HG03135 (cell line): ENCODE measurements at regions not wholly inside any gene's neighbourhood (a gene's known extent, or its start where the extent isn't known, plus 50 kb on each side); places are given as distances from the start of the nearest gene placed in this dataset.

Source experiments
- ATAC-seq: cut with Tn5 transposase; IDR thresholded peaks from one replicate; pipeline ENCODE4 v1.9.1; 2021; ENCODE audit warnings: mild to moderate bottlenecking, moderate library complexity; ENCODE audit not compliant: unreplicated experiment

GRCh38 chr13:40136896-40137295, 481.4 kb downstream of the COG6 start:
- ATAC-seq = no peak

- no peak for ATAC-seq
These were observed 481.9 kb downstream of the COG6 start for GRCh38 chr13:40137400-40137799.

DNA sequence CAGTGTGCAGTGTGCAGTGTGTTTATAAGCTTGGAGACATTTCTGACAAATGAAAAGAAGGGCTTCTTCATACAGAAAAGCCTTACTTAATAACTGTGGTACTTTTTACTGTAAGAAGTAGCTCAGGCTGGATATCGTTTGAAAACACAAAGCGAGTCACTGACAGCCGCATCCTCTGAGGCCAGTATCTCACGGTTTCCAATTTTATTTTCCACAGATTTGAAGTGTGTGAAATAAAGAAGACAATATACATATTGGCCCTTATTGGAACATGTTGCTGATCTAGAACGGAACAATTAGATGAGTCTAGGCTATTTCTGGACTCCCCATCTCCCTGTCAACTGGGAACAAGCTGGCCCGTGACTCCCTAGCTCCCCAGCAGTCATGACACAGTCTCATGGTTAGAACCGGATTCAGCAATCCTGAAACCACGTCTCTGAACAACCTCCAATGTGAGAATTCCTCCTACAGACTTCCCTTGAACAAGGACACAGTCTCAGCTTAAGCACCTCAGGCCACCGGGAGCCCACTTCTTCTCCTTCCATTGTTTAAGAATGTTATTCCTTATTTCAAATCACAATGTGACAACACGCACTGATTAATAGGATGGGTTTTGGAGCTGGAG, 484.5 kb downstream of the COG6 start:
- no peak for ATAC-seq

GRCh38 chr13:40141859-40142555, 486.5 kb downstream of the COG6 start:
- ATAC-seq = no peak

GRCh38 chr13:40143106-40143505, 487.6 kb downstream of the COG6 start:
- ATAC-seq = no peak

GRCh38 chr13:40143559-40143958, 488.1 kb downstream of the COG6 start:
- ATAC-seq = no peak

DNA sequence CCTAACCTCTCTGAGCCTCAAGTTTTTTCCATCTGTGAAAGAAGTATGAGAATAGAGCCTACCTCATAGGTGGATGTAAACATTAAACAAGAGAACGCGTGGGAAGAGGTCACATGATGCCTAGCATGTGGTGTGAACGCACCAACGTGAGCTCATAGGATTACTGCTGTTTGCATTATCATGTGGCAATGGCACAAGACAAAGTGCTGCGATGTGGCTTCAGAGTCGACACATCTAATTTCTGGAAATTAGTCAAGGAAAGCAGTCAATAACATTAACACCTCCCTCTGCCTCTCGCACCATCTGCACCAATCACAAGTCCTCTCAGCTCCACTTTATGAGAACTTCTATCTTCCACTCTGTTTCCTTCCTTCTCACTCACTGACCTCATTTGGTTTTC, 489.7 kb downstream of the COG6 start:
- ATAC-seq = no peak

GRCh38 chr13:40146063-40146462, 490.6 kb downstream of the COG6 start:
- no peak for ATAC-seq

GRCh38 chr13:40146611-40147117, 491.2 kb downstream of the COG6 start:
- no peak for ATAC-seq

GRCh38 chr13:40148101-40148500, 492.6 kb downstream of the COG6 start:
- ATAC-seq = no peak

GRCh38 chr13:40148742-40149141, 493.3 kb downstream of the COG6 start:
- no peak for ATAC-seq

DNA sequence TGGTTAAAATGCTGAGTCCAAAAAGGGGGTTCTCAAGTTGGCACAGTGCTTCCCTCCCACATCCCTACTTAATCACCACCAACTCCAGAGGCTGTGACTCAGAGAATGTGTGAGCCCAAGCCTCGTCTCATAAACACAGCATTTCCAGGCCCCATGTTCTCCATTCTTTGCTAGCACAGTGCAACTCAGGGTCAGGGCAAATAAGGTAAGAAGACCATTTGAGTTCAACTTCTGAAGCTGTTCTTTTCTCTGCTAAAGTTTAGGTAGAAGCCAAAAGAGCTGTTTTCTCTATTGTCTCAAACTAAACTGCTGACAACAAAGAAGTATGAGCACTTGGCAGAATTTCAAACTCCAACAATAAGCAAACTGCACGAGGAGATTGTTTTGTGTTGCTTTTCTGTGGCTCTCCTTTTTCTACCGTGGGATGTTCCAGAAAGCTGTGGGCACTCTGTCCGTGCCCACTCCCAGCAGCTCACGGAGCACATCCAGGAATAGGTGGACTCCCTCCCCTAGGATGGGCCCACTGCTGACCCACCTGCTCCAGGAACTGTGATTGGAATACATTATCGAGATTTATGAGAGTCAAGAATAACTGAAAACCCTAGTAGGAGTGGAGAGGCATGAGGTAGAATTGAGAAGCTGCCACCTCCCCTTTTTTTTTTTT, 494.3 kb downstream of the COG6 start:
- no peak for ATAC-seq

GRCh38 chr13:40151673-40152072, 496.2 kb downstream of the COG6 start:
- ATAC-seq = no peak

- ATAC-seq = no peak
These were observed 496.7 kb downstream of the COG6 start for GRCh38 chr13:40152145-40152544.

DNA sequence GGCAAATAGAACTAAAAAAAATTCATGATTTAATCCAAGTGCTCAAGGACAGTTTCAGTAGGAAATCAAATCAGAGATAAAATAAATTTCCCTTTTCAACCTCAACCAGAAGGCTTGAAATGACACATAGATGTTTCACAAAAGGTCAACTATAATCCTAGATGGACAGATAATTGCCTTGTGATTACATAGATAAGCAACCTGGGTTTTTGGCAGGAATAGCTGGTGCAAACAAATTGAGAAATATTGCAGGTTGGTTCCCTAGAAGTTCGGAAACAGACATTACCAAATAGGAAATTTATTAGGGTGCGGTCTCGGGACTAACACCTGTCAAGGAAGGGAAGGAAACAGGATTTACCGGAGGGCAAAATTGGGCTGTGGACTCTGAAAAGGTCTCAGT, 497.5 kb downstream of the COG6 start:
- ATAC-seq = no peak

DNA sequence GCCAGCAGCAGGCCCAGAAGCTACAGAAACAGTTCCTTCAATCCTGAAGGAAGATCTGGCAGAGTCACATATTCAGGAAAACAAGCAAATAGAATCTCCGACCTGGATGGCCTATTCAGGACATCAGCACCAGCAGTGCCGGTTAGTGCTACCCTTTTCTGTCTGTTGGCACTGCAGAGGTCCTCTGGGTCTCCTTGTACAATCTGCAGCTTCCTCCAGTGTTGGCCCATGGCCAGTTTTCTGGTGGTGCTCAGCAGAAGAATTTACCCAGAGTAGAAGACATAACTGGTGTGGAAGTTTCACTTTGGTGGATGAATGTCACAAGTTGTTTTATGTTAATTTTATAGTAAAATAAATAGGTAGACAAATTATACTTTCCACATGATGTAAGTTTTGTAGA, 498.1 kb downstream of the COG6 start:
- no peak for ATAC-seq

- no peak for ATAC-seq
These were observed 499.7 kb downstream of the COG6 start for GRCh38 chr13:40155201-40155600.

DNA sequence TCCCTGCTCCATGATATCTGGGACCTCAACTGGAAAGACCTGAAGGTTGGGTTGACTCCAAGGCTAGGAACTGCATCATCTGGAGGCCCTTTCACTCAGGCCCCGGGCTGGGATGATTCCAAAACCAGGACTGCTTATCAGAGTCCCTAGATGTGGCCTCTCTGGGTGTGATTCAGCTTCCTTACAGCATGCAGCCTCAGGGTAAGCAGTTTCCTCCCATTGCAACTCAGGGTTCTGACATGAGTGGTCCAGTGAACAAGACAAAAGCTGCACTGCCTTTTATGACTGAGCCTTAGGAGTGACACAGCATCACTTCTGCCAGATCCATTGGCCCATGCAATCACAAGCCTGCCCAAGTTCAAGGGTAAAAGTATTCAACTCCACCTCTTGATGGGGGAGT, 502.8 kb downstream of the COG6 start:
- no peak for ATAC-seq

GRCh38 chr13:40158757-40159156, 503.3 kb downstream of the COG6 start:
- no peak for ATAC-seq

GRCh38 chr13:40159736-40160135, 504.3 kb downstream of the COG6 start:
- ATAC-seq = no peak

GRCh38 chr13:40160618-40161350, 505.3 kb downstream of the COG6 start:
- no peak for ATAC-seq
